Ishikawa (cell line): ENCODE measurements at regions not wholly inside any gene's neighbourhood (a gene's known extent, or its start where the extent isn't known, plus 50 kb on each side); places are given as distances from the start of the nearest gene placed in this dataset.

Experiments used
- CEBPB ChIP-seq: IDR thresholded peaks from 2 replicates; pipeline ENCODE4 v1.6.1; 2012
- EGR1 ChIP-seq: IDR thresholded peaks from 2 replicates; pipeline ENCODE4 v1.6.1; 2012
- EP300 ChIP-seq: IDR thresholded peaks from 2 replicates; pipeline ENCODE4 v1.6.1; 2012; ENCODE audit warnings: borderline replicate concordance
- FOXM1 ChIP-seq: IDR thresholded peaks from 2 replicates; pipeline ENCODE4 v1.6.1; 2012; ENCODE audit warnings: low read depth, borderline replicate concordance
- MAX ChIP-seq: IDR thresholded peaks from 2 replicates; pipeline ENCODE4 v1.6.1; 2012
- NFIC ChIP-seq: IDR thresholded peaks from 2 replicates; pipeline ENCODE4 v1.6.1; 2012
- RAD21 ChIP-seq: IDR thresholded peaks from 2 replicates; pipeline ENCODE4 v1.6.1; 2012; ENCODE audit warnings: low read depth
- REST ChIP-seq: IDR thresholded peaks from 2 replicates; pipeline ENCODE4 v1.6.1; 2012; ENCODE audit warnings: low read depth, mild to moderate bottlenecking
- TAF1 ChIP-seq: IDR thresholded peaks from 2 replicates; pipeline ENCODE4 v1.6.1; 2012; ENCODE audit warnings: low read depth, mild to moderate bottlenecking
- TCF12 ChIP-seq: IDR thresholded peaks from 2 replicates; pipeline ENCODE4 v1.6.1; 2012; ENCODE audit warnings: low read depth
- TEAD4 ChIP-seq: IDR thresholded peaks from 2 replicates; pipeline ENCODE4 v1.6.1; 2012
- USF1 ChIP-seq: IDR thresholded peaks from 2 replicates; pipeline ENCODE4 v1.6.1; 2012
- YY1 ChIP-seq: IDR thresholded peaks from 2 replicates; pipeline ENCODE4 v1.6.1; 2012; ENCODE audit warnings: low read depth

- TF ChIP-seq YY1 (no peak), USF1 (no peak), CEBPB (no peak), REST (no peak), TEAD4 (no peak), TAF1 (no peak), EGR1 (no peak), TCF12 (no peak), NFIC (no peak), EP300 (no peak), MAX (no peak), FOXM1 (no peak), RAD21 (no peak)
Measured at GRCh38 chr3:177361081-177361938, 164.0 kb upstream of the TBL1XR1 start.
